WI38 (cell line): ENCODE measurements at regions not wholly inside any gene's neighbourhood (a gene's known extent, or its start where the extent isn't known, plus 50 kb on each side); places are given as distances from the start of the nearest gene placed in this dataset.

Source experiments
- H3K4me3 ChIP-seq: 2 replicates; pipeline ENCODE4 v1.5.1; 2011; ENCODE audit warnings: low read depth, mild to moderate bottlenecking, control low read depth, low read length
- TF ChIP-seq, protein P1 (sequence below): IDR thresholded peaks from 2 replicates; pipeline ENCODE4 v1.5.1; 2012; ENCODE audit warnings: low read depth, mild to moderate bottlenecking, control low read depth, low read length

DNA sequence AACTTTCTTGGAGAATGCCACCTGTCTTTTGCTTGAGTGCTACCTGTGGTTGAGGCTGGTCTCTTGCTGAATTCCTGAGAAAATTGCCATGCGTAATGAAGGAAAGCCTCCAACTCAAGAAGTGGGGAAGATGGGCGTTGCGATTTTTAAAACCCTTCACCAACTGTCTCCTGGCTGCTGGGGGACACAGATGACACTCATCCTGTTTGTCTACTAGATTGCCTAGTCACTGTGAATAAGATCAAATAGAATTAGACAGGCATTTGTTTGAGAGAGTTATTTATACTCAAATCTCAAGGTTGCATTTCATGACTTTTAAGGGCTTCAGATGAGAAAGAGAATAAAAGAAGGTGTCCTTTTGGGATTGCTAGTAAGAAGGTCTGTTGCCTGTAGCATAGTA lies 84.3 kb upstream of the MTPN start:
- no peak overlapping the region for H3K4me3 ChIP-seq

DNA sequence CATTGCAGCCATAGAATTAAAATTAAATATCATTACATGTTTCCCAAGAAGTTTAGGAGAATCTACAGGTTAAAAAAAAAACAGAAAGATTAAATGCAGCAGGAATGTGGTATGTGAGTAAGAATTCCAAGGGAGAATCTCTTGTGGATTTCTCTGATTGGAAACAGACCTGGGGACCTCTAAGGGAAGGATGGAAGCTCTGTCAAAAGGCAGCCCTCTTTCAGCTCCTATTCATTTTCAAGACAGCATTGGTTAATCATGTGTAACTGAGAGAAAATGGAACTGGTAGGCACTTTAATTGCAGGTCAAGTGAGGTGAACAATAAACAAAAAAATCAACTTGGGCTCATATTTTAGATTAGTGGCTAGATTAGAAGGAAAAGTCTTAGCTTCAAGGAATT lies 81.4 kb upstream of the MTPN start:
- TF ChIP-seq, protein P1, sequence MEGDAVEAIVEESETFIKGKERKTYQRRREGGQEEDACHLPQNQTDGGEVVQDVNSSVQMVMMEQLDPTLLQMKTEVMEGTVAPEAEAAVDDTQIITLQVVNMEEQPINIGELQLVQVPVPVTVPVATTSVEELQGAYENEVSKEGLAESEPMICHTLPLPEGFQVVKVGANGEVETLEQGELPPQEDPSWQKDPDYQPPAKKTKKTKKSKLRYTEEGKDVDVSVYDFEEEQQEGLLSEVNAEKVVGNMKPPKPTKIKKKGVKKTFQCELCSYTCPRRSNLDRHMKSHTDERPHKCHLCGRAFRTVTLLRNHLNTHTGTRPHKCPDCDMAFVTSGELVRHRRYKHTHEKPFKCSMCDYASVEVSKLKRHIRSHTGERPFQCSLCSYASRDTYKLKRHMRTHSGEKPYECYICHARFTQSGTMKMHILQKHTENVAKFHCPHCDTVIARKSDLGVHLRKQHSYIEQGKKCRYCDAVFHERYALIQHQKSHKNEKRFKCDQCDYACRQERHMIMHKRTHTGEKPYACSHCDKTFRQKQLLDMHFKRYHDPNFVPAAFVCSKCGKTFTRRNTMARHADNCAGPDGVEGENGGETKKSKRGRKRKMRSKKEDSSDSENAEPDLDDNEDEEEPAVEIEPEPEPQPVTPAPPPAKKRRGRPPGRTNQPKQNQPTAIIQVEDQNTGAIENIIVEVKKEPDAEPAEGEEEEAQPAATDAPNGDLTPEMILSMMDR: no peak

More for the DNA sequence above, 84.3 kb upstream of the MTPN start:
- TF ChIP-seq, protein P1: no peak

DNA sequence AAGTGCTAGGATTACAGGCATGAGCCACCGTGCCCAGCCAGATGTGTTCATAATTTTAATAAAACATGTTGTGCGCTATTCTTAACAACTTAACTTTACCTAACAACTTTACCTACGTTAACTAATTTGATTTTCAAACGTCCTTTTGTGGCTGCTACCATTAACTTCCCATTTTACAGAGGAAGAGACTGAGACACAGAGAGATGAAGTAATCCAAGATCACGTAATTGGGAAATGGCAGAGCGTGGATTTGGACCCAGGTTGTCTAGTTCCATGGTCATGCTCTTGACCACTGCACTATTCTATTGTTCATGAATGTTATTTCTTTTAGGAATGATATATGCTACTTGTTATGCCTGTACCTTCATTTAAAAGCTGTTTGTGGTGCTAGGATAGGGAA lies 80.3 kb upstream of the MTPN start:
- H3K4me3 ChIP-seq: no peak overlapping the region
- TF ChIP-seq, protein P1: no peak

More for the DNA sequence above, 81.4 kb upstream of the MTPN start:
- H3K4me3 ChIP-seq: no peak overlapping the region

DNA sequence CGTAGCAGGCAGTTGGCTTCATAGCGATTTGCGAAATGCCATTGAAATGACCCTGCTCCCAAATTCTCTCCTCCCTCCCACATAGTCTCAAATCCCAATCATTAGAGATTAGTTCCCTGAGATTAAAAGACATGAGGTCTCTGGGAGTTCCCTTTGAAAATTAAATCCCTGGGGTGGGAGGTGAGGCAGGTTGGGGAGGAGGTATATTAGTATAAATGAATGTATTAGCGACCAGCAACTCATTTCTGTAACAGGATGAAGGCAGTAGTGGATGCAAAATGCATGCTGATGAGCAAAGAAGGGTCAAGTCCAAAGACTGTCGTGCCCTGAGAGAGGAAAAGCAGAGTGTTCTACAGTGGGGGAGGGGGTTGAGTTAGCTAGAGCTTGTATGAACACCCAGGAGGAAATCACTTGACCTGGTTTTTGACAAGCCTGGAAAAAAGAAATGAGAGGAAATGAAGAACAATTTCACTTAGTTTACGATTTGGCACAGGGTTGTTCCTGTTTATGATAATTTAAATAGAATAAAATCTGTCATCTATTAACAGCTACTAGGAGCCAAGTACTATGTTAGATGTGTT lies 79.6 kb upstream of the MTPN start:
- no peak overlapping the region for H3K4me3 ChIP-seq
- TF ChIP-seq, protein P1: no peak

DNA sequence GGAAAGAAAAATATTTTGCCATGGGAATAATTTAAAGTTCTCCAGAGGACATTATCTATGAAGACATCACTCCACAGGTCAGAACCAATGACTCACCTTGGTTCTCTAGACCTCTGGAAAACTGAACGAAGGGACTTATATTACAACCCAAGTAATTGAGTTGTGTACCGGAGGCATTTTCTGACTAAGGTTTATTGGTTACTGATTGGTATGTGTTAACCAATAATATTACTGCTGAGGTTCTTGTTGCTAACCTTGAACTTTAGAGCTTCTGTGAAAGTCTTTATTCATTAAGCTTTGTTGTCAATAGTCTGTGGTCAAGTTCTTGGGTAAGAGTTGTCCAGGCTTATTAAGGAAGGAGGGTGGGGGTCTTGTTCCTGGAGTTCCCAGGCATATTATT lies 78.1 kb upstream of the MTPN start:
- TF ChIP-seq, protein P1: no peak
- no peak overlapping the region for H3K4me3 ChIP-seq

DNA sequence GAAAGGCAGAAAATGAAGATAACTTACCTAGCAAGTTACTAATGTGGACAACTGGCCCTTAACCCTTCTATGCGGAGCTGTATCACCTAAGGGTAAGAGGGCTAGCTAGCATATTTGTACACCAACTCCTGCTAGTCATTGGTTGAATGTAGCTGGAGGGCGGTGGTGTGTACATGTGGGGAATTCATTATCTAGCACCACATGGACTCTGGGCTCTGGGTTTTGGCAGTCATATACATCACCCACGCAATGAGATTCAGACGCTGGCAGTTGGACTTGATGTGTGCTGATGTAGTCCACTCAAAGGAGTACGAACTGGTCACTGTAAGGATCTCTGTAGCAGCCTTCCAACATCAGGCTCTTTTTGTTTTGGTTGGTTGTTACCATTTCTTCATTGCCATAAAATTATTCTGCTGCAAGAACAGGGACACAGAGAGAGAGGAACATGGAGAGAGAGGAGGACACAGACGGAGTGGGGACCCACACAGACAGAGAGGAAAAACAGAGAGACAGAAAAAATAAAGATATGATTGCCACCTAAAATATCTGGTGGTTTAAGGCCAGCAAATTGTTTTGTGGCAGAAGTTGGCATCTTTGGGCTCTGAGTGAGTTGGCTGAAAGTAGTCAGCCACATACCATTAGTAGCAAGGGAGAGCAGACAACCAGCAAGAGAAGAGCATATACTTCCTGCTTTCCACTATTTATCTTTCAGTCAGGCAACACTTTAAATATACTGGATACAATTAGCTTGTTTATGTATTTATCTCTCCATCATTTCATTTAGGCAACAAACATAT lies 76.7 kb upstream of the MTPN start:
- no peak overlapping the region for H3K4me3 ChIP-seq
- TF ChIP-seq, protein P1: no peak

DNA sequence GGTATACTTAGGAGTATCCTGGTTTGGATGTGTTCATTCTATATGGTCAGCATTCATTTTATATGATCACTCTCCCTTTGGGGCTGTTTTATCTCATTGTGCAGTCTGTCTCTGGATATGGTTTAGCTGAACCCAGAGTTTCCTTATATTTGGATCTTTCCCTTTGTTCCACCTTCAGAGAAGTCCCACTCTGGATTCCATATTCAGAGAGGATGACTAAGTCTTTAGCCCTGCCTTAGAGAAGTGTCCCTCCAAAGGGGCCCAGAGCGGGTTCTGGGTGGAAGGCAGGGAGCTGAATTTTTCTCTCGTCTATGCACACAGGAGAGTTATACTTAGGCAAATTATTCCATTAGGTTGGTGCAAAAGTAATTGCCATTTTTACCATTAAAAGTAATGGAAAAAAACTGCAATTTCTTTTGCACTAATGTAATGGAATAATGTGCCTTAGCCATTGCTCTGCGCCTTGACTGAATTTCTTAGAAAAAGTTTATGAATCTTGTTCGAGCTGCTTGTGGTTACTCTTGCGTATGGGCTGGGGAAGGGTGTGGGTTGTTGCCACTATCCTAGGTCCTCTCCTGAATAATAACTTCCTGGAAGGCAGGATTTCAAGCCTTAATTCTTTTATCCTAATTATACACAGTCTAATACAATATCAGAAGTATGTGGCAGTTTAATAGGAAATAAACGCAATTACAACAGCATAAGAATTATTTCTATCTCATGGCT lies 74.2 kb upstream of the MTPN start:
- TF ChIP-seq, protein P1: no peak
- no peak overlapping the region for H3K4me3 ChIP-seq
